ENCODE measurements at regions not wholly inside any gene's neighbourhood (a gene's known extent, or its start where the extent isn't known, plus 50 kb on each side); places are given as distances from the start of the nearest gene placed in this dataset.
"Not testable (repeated sequence)": the region's sequence is repeated elsewhere in the genome, so short reads cannot be mapped to it uniquely, and the experiment has no call there.

DNA sequence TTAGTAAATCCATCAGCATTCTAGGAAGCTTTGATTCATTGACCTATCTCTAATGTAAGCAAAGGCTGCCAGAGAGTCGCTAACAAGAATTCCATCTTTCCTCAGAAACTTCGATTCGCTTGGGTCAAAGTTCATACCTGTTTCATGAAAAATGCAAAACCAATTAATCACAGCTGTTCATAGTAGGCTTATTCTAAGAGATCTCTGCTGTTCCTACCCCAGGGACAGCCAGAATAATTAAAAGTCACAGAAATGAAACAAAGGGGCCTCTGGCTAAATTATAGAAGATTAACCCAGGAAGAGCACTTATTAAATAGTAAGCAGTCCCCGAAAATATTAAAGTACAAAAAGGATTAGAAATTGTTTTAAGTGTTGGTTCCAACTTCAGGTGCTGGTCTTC is 280.1 kb upstream of the FRG2C start:
- TF ChIP-seq SUZ12 (IDR thresholded peaks at IDR 0.05; ENCODE audit: extremely low read depth, insufficient read depth, insufficient read length); YY1 (IDR thresholded peaks at IDR 0.05; ENCODE audit: insufficient read depth, insufficient read length); ZNF274 (IDR thresholded peaks at IDR 0.05; ENCODE audit: low read depth, low read length): not testable (repeated sequence)

Measured in NT2/D1 (cell line).